Right kidney (tissue), 1 donor: ENCODE measurements at regions not wholly inside any gene's neighbourhood (a gene's known extent, or its start where the extent isn't known, plus 50 kb on each side); places are given as distances from the start of the nearest gene placed in this dataset.
A peak's percentile ranks its signal among the peaks of the same experiment; 100 is the strongest.

Experiments
- DNase-seq: peaks from one replicate; pipeline ENCODE4 v3.0.0-alpha.2; 2016

DNA sequence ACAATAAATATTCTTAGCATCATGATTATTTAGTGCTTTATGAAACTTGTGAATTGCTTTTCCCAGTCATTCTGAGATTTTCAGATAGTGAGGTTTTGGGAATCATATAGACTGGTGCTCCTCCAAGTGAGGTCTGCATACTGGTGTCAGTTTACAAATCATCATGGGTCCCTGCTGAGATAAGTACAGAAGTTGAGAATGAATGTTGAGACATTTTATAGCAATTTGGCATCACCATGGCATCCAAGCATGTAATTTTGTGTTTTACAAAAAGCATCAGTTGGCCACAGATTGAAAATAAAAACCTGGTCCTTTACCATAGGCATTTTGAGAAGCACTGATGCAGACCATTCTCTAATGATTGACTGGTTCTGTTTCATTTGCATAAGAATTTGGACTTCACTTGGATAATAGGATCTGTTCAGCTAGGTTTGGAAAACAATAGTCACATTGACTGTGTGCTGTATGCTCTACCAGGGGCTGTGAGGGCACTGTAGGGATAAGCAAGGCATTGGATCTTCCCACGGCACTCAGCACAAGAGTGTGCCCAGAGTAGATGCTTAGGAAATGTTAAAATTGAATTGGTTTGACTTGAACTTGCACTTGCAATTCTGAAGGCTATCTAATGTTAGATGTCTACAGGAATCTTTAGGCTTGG, 79.0 kb upstream of the JUN start:
- DNase-seq, result no peak

DNA sequence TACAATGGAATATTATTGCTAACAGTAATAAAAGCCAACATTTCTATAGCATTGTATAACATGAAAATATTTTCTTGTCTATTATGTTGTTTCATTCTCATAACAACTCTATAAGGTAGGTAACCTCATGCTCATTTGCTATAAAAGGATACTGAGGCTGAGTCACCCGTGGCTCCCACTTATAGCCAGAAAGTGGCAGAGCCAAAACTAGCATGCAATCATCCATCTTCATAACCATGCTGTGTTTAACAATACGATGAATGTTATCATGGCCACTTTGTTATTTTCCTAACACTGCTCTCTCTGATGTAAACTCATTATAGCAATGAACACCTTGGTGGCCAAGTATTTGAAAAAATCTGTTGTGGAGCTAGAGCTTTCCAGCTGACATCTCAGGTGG, 80.8 kb upstream of the JUN start:
- no peak for DNase-seq

DNA sequence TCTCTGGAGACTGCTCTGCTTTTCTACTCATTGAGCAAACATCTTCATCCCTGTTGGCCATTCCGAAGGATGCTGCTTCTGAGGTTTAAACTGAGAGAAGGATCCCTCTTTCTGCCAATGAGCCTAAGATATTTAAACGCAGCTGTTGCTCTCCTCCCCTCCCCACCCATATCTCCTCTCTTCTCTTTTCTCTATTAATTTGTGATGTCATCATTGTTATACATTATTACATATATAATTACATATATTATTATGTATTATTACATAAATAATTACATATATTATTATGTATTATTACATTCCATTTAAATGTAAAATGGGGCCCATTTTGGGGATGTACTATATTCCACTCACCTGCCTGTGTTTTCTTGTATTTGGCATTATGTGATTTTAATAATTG, 82.7 kb upstream of the JUN start:
- no peak for DNase-seq

DNA sequence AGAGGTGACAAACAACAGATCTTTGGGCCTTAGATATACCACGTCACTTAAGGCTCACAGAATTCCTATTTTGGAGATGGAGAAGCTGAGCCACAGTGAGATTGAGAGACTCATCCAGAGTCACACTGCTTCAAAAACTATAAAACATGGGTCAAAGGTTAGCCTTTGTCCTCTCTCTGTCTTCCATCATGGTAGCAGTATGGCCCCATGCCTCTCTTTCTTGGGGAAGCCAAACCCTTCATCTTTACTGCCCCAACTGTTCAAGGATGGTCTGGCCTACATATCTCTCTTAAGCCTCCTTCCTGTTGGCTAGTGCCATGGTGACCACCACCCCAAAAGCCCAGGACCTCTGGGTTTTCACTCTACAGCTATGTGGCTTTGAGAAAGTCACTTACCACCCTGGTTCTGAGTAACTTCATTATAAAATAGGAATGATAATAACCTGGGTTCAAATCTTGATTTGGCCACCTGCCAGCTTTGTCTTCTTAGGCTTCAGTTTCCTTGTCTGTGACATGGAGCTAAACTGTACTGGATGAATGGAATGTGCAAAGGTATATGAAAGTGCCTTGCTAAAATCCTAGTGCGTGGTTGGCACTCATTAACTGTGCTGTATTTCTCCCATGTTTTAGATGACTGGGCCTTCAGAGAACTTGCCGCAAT, 85.9 kb upstream of the JUN start:
- DNase-seq, result no peak

DNA sequence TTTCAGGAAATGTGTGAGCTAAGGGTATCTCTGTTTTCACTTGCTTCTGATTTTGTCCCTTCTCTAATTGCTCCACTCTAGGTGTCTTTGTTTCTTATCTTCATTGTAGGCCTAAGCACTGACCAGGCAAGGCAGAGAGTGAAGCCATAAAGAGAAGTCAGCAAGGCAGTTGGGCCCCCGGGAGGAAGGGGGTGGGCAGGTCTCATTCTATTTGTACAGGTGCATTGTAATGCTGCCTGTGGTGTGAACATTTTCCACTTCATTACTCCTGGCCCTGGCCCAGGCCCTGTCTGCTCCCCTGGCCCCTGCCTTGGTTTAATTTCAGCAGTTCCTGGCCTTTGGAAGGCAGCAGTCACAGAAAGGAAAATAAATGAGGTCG, 86.4 kb upstream of the JUN start:
- peak; percentile 47 for DNase-seq

DNA sequence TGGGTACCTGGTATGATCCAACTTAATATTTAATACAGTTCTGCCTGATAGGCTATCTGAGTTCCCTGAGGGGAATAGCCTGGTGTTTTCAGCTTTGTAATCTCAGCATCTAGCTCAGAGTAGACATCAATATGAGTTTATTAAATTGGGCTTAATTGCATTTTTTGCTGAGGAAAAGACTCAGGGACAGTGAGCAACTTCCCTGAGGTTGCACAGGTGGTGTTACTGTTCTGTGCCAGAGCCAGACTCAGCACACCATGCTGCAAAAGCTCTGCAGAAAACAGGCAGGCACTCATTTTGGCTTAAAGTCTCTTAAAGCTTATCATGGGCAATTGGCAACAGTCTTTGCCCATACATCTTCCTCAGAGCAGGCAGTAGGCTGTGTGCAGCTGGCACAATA, 90.5 kb upstream of the JUN start:
- no peak for DNase-seq

DNA sequence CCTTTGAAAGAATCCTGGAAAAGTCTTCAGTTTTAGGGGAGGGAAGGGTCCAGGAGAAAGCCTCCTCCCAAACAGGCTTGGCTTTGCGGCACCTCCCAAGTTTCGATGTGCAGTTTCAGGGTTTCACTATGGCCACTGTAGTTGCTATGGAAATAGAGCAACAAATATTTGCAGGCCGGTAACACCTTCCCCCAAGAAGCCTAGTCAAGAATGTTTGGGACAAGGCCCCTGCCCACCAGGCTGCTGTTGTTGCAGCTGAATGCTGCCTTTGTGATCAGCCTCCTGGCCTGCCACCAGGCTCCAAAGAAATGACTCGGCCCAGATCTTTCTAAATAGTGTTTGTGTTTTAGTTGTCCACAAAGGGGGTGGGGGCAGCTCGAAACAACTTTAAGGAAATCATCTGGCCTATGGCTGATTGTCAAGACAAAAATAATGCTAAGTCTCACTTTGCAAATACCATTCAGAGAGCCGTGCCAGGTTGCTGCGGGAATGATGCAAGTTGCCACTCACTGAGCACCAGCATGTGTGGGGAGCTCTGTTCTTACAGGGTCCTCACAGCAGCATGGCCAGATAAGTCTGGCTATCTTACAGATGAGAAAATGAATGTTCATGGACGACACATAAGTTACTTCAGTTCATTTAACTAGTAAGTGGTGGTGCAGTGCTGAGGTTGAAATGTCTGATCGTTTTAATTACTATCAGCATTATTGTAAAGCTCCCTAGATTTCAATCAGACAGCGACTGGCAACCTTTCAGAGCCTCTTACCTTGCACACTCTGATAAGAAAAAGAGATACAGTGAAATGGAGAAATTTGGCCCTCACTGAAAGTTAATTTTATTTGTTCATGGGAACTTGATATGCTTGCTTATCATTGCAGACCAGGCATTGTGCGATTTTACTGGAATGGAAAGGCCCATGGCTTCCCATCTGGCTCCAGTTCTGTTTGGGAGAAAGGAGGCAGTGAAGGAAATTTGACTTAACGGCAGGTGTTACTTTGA, 91.2 kb upstream of the JUN start:
- DNase-seq, result peak; percentile 23

DNA sequence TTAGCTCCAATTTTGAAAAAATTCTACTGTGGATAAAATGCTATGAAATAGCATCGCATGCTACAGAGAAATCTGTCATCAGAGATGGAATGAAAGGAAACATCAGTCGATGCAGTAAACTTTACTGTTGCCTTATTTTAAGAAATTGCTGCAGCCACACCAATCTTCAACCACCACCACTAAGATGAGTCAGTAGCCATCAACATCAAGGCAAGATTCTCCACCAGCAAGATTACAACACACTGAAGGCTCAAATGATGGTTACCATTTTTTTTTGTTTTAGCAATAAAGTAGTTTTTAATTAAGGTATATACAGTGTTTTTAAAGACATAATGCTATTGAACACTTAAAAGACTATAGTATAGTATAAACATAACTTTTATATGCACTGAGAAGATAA, 95.6 kb upstream of the JUN start:
- no peak for DNase-seq

DNA sequence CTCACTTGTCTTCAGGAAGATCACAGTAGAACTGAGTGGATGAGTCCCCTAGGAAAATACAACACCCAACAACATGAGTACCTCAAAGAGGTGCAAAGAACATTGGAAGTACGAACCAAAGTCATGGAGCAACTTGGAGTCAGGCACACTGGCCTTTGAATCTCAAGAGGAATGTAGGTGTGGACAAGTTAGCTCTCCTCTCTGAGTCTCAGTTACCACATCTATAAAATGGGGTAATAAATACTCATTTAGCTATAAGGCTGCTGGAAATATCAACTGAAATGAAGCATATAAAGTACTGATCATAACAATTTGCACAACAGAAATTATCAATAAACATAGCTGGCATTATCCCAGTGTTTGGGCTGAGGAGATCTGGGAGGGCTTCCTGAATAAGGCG, 96.7 kb upstream of the JUN start:
- DNase-seq, result no peak

DNA sequence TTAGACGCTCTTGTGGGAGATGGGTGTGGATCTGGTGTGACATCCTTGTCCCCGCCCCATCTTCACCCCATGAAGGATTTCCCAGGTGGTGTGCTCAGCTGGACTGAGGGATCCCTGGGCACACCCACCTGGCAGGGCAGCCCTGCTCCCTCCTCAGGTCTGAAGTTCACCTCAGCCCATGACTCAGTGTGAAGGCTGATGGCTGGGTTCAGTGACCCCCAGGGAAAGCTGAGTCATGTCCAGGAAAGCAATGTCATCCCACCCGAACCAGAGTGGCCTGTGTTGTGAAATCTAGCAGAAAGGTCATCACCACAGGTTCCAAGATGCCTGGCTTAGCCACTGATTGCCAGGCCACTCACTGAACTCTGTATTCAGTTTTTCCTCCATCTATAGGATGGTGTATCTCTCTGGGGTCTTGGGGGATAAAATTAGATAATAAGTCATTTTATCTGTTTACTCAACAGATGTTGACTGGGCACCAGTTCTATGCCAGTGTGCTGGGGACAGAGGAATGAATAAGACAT, 97.7 kb upstream of the JUN start:
- no peak for DNase-seq

DNA sequence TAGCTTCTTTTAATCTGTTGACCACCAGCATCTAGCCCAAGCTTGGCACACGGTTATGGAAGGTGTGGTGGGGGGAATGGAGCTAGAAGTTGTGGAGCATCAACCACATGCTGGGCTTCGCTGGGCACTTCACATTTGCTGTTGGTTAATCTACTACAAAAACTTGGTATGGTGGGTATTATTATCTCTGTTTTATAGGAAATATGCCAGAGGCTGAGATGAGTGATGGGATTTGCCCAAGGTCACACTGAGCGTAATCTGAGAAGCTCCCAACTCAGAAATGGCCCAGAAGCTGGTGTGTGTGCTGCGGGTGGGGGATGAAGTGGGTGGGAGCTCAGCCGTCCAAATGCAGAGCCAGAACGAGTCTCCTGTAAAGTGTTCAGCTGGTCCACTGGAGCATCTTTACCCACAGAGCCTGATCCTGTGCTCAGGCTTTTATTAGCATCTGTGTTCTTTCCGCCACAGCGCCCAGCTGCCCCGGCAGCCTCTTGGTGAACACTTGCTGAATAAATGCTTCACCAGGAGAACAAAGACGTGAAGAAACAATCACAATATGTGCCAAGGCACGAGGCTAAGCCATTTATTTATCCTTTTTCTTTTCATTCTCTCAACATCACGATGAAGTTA, 98.6 kb upstream of the JUN start:
- no peak for DNase-seq

DNA sequence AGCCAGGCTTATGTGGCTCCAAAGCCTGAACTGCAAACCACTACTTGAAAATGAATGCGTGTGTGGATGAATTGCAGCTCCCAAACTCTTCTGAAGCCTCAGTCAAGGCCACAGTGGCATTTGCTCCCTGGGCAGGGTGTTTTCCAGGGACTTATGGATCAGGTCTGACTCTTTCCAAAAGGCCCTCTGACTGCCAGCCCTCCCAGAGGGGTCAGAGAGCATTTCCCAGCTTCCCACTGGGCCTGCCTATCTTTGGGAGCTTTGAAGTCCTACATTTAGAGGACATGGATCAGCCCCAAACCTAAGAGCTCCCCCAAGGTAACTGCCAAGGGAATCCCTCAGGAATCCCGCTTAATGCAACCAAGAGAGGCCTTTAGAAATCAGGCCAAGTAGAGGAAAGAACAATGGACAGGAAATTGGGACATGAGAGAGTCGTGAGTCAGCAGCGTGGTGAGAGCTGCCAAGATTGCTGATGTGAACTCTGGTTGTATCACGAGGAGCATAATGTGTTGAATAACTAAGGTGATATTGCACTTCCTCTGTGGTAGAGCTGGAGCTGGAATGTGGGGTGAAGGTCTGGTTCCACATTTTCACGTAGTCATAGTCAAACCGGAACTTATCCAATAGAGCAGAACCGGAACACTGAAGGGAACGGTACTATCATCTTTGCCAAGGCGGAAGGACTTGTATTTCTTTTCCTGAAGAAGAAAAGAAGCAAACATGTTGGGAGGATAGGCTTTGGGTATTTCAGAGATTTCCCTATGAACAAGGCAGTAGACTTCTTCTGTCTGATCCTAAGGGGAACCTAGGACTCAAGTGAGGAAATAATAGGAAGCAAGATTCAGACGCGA, 99.4 kb upstream of the JUN start:
- no peak for DNase-seq

DNA sequence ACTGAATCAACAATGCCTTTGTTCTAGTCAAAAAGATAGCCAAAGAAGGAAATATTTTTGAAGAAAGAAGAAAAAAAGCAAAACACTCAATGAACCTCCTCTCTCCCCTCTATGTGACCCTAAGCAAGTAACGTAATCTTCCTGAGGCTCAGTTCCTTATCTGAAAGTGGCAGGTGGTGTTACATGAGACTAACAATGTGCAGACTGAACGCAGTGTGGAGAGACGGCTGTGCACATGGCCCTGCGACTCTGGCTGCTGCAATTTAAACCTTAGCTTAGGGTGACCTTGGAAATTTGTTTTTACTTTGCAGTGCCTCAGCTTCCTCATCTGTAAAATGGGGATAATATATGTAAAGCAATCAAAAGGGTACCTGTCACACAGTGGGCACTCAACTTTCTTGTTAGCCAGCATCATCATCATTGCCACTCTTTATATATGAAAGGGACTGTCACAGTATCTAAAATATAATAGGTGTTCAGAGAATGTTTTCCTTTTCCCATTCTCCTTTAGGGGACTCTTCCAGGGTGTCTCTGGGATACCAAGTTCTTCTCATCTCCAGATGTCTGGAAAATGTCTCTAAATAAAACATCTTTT, 100.1 kb upstream of the JUN start:
- no peak for DNase-seq

DNA sequence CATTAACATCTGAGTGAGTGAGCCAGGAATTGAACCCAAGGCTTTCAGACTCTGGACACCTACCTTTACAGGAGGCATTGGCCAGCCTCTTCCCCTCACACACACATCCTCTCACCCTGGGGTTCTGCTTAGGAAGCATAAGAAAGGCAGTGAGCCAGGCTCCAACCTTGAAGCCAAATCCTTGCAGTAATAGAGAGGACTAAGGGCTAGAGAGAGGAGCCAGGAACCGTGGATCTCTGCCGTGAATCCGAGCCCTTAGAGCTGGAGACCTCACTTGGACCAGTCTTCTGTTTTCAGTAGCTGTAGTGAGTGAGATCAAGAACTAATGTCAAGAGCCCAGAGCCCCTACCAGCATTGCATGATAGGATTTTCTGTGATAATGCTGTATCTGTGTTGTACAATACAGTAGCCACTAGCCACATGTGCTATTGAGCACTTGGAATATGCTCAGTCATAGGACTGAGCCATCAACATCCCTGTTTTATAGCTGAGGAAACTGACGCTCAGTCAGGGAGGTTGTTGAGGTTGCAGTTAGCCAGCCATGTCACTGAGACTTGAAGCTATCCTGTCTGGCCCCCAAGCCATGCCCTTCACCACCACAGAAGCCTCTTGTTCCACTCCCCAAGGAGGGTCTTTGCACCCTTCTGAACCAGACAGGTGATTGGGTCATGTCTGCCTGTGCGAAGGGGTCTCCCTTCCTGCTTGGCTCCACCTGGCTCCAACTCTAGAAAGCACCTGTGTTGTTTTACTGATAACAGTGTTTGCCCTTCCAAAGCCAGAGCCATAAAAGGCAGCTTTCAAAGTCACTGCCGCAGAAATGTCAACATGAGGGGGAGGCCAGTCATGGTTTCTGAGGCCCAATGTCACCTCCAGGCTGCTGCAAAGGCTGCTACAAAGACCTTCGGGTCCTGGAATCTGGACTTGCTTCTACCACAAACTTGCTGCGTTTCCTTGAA, 101.1 kb upstream of the JUN start:
- DNase-seq, result no peak

DNA sequence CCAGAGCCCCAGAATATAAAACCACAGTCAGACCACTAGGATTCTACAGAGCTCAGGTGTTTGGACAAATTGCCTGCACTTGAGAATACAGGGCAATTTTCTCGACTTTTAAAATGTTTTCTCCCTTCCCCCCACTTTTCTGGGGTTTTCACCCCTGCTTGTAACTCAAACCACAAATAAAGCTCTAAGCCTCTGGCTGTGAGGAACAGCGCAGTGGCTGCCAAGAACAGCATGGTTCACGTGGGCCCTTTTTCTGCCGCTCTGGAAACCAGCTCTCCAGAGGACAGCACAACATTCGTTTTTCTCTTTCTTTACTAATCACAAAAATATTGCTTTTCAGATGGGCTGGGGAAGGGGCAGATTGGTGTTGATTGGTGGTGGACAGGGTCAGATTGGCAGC, 102.2 kb upstream of the JUN start:
- DNase-seq, result no peak

DNA sequence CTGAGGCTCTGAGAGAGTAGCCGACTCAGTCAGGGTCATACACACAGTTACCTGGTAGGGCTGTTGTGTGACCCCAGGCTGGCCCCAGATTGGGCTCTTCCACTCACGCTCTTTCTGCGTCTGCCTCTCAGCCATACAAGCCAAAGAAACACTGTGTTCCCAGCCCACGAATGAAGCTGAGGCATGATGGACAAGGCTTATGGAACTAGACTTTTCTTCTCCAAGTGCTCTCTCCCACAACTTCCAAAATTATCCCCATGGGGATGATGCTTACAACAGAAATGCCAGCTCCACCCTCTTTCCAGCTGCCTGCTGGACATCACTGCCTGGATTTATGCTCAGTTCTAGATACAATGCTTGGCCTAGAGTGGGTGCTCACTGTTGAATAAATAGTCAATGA, 102.8 kb upstream of the JUN start:
- DNase-seq, result no peak

DNA sequence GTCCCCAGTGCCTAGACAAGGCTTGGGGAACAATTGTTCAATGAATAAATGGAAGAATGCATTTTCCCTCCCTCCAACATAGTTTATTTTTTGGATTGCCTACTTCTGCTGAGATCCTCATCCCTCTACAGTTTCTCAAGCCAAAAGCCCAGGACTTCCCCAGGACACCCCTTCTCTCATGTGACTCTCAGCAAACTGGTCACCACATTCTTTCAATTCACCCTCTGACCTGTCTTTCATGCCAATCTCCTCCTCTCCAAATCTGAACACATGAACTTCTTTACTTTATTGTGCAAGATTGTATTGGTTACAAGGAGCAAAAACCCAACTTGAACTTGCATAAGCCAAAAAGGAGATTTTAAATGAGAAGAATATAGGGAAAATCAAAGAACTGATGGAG, 103.2 kb upstream of the JUN start:
- DNase-seq, result no peak

DNA sequence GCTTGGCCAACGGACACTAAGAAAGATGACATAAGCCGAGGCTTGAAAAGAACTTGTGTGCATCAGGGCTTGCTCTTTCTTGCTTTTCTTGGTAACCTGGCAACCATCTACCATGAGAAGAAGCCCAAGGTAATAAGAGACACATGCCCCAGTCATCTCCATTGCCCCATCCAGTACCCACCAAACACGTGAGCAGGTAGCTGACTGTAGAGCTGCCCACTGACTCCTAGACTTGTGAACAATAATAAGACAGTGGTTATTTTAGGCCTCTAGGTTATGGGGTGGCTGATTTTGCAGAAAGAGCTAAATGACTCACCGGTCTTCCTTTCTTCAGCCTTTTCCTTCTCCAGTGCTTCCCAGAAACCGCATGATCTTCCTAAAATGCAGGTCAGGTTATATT, 105.0 kb upstream of the JUN start:
- no peak for DNase-seq

DNA sequence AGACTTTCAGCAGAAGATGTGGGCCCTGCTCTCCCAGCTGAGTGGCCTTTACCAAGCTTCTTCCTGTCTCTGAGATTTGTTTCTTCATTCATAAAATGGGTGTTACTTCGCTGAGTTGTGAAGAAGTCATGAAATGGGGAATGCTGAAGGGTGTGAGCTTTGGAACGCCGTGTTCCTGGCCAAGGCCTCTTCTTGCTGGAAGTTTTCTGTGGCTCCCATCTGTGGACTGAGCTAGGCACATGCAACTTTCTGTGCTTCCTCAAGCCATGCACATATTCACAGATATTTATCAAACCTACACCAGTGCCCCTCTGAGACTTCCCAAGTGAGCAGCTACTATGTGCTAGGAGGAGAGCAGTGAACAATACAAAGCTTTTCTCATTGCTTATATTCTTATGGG, 106.3 kb upstream of the JUN start:
- no peak for DNase-seq

DNA sequence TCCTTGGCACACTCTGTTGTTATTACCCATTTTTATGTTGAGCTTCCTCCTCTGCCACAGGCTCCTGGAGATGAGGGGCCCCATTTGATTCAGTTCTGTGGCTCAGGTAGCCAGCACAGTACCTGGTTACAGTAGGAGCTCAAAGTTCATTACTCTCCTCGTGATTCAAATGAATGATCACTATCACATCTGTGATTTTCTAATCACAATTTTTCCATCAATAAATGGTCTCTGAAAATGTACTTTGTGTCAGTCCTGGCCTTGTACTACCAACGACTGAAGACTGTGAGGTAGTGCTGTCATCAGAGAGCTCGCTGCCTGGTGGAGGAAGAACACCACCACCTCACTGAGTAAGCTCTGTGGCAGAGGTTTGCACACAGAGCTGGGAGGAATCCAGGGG, 106.8 kb upstream of the JUN start:
- DNase-seq, result no peak
